T-helper 2 cell treated with Interferon-gamma antibody and Interleukin-4, amounts not matched to agents 100 ng/mL and 5 ng/mL, for 36 hours (primary cell): ENCODE measurements at regions not wholly inside any gene's neighbourhood (a gene's known extent, or its start where the extent isn't known, plus 50 kb on each side); places are given as distances from the start of the nearest gene placed in this dataset.

Experiments
- intact Hi-C: fragments of 100-400 bp; cut with micrococcal nuclease; formaldehyde crosslinking; loops from one replicate; pipeline ENCODE4 v1.15.1; 2023

- intact Hi-C loops = no loop called here
These were observed 189.5 kb upstream of the PPP1R26 start for GRCh38 chr9:135290086-135290485.

GRCh38 chr9:135290566-135290965 lies 189.0 kb upstream of the PPP1R26 start:
- intact Hi-C loops = no loop called here

- intact Hi-C loops = no loop called here
These were observed 188.4 kb upstream of the PPP1R26 start for GRCh38 chr9:135291165-135291564.

- intact Hi-C loops = no loop called here
These were observed 184.7 kb upstream of the PPP1R26 start for GRCh38 chr9:135294836-135295235.

GRCh38 chr9:135295551-135296300 lies 183.9 kb upstream of the PPP1R26 start:
- intact Hi-C loops = no loop called here

- intact Hi-C loops = no loop called here
These were observed 182.7 kb upstream of the PPP1R26 start for GRCh38 chr9:135296735-135297455.

GRCh38 chr9:135297456-135298075 lies 182.0 kb upstream of the PPP1R26 start:
- intact Hi-C loops = no loop called here

- intact Hi-C loops = no loop called here
These were observed 180.4 kb upstream of the PPP1R26 start for GRCh38 chr9:135299239-135299590.

GRCh38 chr9:135299651-135300345 lies 179.8 kb upstream of the PPP1R26 start:
- intact Hi-C loops = no loop called here

- intact Hi-C loops = no loop called here
These were observed 179.0 kb upstream of the PPP1R26 start for GRCh38 chr9:135300346-135301141.

- intact Hi-C loops = no loop called here
These were observed 178.0 kb upstream of the PPP1R26 start for GRCh38 chr9:135301271-135302263.

- intact Hi-C loops = no loop called here
These were observed 177.0 kb upstream of the PPP1R26 start for GRCh38 chr9:135302329-135303279.

GRCh38 chr9:135303280-135303647 lies 176.3 kb upstream of the PPP1R26 start:
- intact Hi-C loops = no loop called here

- intact Hi-C loops = no loop called here
These were observed 175.6 kb upstream of the PPP1R26 start for GRCh38 chr9:135303865-135304499.

- intact Hi-C loops = no loop called here
These were observed 174.7 kb upstream of the PPP1R26 start for GRCh38 chr9:135304886-135305285.

GRCh38 chr9:135305546-135306180 lies 173.9 kb upstream of the PPP1R26 start:
- intact Hi-C loops = no loop called here

- intact Hi-C loops = no loop called here
These were observed 172.9 kb upstream of the PPP1R26 start for GRCh38 chr9:135306699-135307098.

GRCh38 chr9:135307300-135307699 lies 172.3 kb upstream of the PPP1R26 start:
- intact Hi-C loops = no loop called here
